ENCODE measurements at regions not wholly inside any gene's neighbourhood (a gene's known extent, or its start where the extent isn't known, plus 50 kb on each side); places are given as distances from the start of the nearest gene placed in this dataset.
A peak's percentile ranks its signal among the peaks of the same experiment; 100 is the strongest.

GRCh38 chr6:98443633-98444032, 390.7 kb upstream of the POU3F2 start:
- Histone ChIP-seq H3K9me2 (no peaks in the 10 kb centered on the region), H3K4me2 (no peak overlapping the region), H3K79me2 (ENCODE audit: insufficient read depth) (no peaks in the 10 kb centered on the region), H3K9me3 (no peaks in the 10 kb centered on the region), H4K20me1 (ENCODE audit: insufficient read depth) (no peaks in the 10 kb centered on the region), H3K27ac (ENCODE audit: low read depth in 2 of 2, low read length in 1 of 2) (no peak overlapping the region), H2AFZ (ENCODE audit: low read depth) (no peak overlapping the region), H3K4me1 (ENCODE audit: control insufficient read depth in 1 of 2, insufficient read depth in 2 of 2, low read depth in 1 of 2, low read length in 1 of 2) (no peaks in the 10 kb centered on the region), H3K36me3 (replicated peaks in 1 of 2; ENCODE audit: control insufficient read depth in 1 of 2, insufficient read depth in 2 of 2, low read length in 1 of 2) (no peaks in the 10 kb centered on the region), H3K27me3 (ENCODE audit: insufficient read depth) (no peaks in the 10 kb centered on the region), H3K9ac (no peak overlapping the region), H3K4me3 (ENCODE audit: low read depth in 2 of 2, low read length in 1 of 2) (no peak overlapping the region), H3F3A (replicated peaks; ENCODE audit: insufficient read depth) (no peaks in the 10 kb centered on the region)
- WGBS (ENCODE audit: low lambda C conversion rate) = 13% methylated on average over 1 of the region's 1 CpG
- ChIA-PET POLR2A (no interaction called here), CTCF (interaction anchor here (1.5 kb wide), 1 partner anchor 11 kb away, joined by 3 read pairs; no protein-coding TSS in a partner anchor)
- TF ChIP-seq USF2 (IDR thresholded peaks at IDR 0.05; ENCODE audit: borderline replicate concordance, low read depth, low read length) = no peak
- no peak for TF ChIP-seq EZH2phosphoT487 (IDR thresholded peaks at IDR 0.05; ENCODE audit: borderline replicate concordance, low read depth)
- DNase-seq = no peak

- Histone ChIP-seq H4K20me1 (ENCODE audit: insufficient read depth) (no peaks in the 10 kb centered on the region), H3K27me3 (ENCODE audit: insufficient read depth) (no peaks in the 10 kb centered on the region), H3K79me2 (ENCODE audit: insufficient read depth) (no peaks in the 10 kb centered on the region), H3F3A (replicated peaks; ENCODE audit: insufficient read depth) (no peaks in the 10 kb centered on the region), H3K9me2 (no peaks in the 10 kb centered on the region; the same call in 1 of the 2 replicates), H3K9ac (no peak overlapping the region), H3K4me1 (ENCODE audit: control insufficient read depth in 1 of 2, insufficient read depth in 2 of 2, low read depth in 1 of 2, low read length in 1 of 2) (peaks cover 0 to 4% of the 10 kb centered on the region in 2 experiments; a peak in 2 of 4 replicates), H3K4me3 (ENCODE audit: low read depth in 2 of 2, low read length in 1 of 2) (no peak overlapping the region), H3K9me3 (no peaks in the 10 kb centered on the region), H3K27ac (ENCODE audit: low read depth in 2 of 2, low read length in 1 of 2) (no peak overlapping the region), H3K36me3 (replicated peaks in 1 of 2; ENCODE audit: control insufficient read depth in 1 of 2, insufficient read depth in 2 of 2, low read length in 1 of 2) (no peaks in the 10 kb centered on the region), H2AFZ (ENCODE audit: low read depth) (no peak overlapping the region), H3K4me2 (no peak overlapping the region)
- POLR2A ChIA-PET = no interaction called here
- TF ChIP-seq TCF12 (IDR thresholded peaks at IDR 0.05) (no peak), RFX5 (IDR thresholded peaks at IDR 0.05; ENCODE audit: low read length) (no peak)
- 15% methylated on average over 2 of the region's 2 CpGs for WGBS (ENCODE audit: low lambda C conversion rate)
- no peak for DNase-seq
- CTCF ChIA-PET = no interaction called here
Observed at GRCh38 chr6:98452685-98453084, 381.7 kb upstream of the POU3F2 start.

GRCh38 chr6:98454809-98455322, 379.5 kb upstream of the POU3F2 start:
- no peaks in the 10 kb centered on the region for H4K20me1 ChIP-seq (ENCODE audit: insufficient read depth)
- DNase-seq = peak; percentile 13
- no peaks in the 10 kb centered on the region for H3K36me3 ChIP-seq (replicated peaks in 1 of 2; ENCODE audit: control insufficient read depth in 1 of 2, insufficient read depth in 2 of 2, low read length in 1 of 2)
- H3K4me2 ChIP-seq = no peak overlapping the region
- 17% methylated on average over 5 of the region's 5 CpGs for WGBS (ENCODE audit: low lambda C conversion rate)
- no peaks in the 10 kb centered on the region for H3F3A ChIP-seq (replicated peaks; ENCODE audit: insufficient read depth)
- no peak overlapping the region for H3K4me3 ChIP-seq (ENCODE audit: low read depth in 2 of 2, low read length in 1 of 2)
- TF ChIP-seq EP300 (IDR thresholded peaks at IDR 0.05; ENCODE audit: borderline replicate concordance in 1 of 2, low read depth in 1 of 2, low read length in 1 of 2) (peak in 1 of 2 experiments; percentile 54; a peak in 1 of 4 replicates), FOXJ3 (CRISPR knock-in tag; IDR thresholded peaks at IDR 0.05) (no peak), RCOR1 (IDR thresholded peaks at IDR 0.05; ENCODE audit: low read length) (peak; percentile 18; the same call in 1 of the 2 replicates)
- no peaks in the 10 kb centered on the region for H3K9me3 ChIP-seq
- peaks cover 0 to 4% of the 10 kb centered on the region in 2 experiments; a peak in 2 of 4 replicates for H3K4me1 ChIP-seq (ENCODE audit: control insufficient read depth in 1 of 2, insufficient read depth in 2 of 2, low read depth in 1 of 2, low read length in 1 of 2)
- H3K9me2 ChIP-seq = no peaks in the 10 kb centered on the region; the same call in 1 of the 2 replicates
- peak overlapping the region in 1 of 2 experiments; percentile 53; a peak in 2 of 4 replicates for H3K27ac ChIP-seq (ENCODE audit: low read depth in 2 of 2, low read length in 1 of 2)
- no peaks in the 10 kb centered on the region for H3K79me2 ChIP-seq (ENCODE audit: insufficient read depth)
- H2AFZ ChIP-seq (ENCODE audit: low read depth) = no peak overlapping the region
- CTCF ChIA-PET = interaction anchor here (1.3 kb wide), 1 partner anchor 12 kb away, joined by 3 read pairs; no protein-coding TSS in a partner anchor
- no peak overlapping the region for H3K9ac ChIP-seq
- no peaks in the 10 kb centered on the region for H3K27me3 ChIP-seq (ENCODE audit: insufficient read depth)
- POLR2A ChIA-PET = no interaction called here
